ENCODE measurements at regions not wholly inside any gene's neighbourhood (a gene's known extent, or its start where the extent isn't known, plus 50 kb on each side); places are given as distances from the start of the nearest gene placed in this dataset.

DNA sequence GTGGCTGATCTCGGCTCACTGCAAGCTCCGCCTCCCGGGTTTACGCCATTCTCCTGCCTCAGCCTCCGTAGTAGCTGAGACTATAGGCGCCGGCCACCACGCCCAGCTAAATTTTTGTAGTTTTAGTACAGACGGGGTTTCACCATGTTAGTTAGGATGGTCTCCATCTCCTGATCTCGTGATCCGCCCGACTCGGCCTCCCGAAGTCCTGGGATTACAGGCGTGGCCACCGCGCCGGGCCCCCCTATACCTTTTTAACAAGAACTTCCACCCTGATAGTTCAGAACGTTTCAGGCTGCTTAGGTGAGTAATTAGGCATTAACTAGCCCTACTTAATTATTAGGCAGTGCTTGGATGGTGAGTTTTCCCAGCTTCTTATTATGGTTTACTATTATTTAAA, 552.5 kb downstream of the BCKDHB start:
- 73% methylated on average over 8 of the region's 19 CpGs for WGBS (ENCODE audit: insufficient coverage, low coverage, low lambda C conversion rate, missing lambda C conversion rate)

DNA sequence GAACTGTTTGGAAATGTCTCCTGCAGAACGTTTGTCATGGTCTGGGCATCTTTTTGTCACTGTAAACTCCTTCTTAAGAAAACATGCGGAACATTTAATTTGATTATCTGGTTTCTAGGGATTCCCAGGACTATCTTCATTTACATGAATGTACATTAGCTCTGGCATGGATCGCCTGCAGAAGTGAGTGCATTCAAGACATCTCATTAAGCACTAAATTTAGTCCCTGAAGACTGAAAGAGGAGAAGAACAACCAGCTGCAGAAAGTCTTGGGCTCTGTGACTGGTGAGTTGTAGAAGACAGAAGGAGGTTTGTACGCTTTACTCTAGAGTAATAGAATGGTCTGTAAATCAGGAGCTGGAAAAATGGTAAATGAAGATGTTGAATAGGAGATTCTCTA, 540.7 kb downstream of the BCKDHB start:
- TF ChIP-seq POLR2A (IDR thresholded peaks at IDR 0.05), result no peak
- TF ChIP-seq, protein P1, sequence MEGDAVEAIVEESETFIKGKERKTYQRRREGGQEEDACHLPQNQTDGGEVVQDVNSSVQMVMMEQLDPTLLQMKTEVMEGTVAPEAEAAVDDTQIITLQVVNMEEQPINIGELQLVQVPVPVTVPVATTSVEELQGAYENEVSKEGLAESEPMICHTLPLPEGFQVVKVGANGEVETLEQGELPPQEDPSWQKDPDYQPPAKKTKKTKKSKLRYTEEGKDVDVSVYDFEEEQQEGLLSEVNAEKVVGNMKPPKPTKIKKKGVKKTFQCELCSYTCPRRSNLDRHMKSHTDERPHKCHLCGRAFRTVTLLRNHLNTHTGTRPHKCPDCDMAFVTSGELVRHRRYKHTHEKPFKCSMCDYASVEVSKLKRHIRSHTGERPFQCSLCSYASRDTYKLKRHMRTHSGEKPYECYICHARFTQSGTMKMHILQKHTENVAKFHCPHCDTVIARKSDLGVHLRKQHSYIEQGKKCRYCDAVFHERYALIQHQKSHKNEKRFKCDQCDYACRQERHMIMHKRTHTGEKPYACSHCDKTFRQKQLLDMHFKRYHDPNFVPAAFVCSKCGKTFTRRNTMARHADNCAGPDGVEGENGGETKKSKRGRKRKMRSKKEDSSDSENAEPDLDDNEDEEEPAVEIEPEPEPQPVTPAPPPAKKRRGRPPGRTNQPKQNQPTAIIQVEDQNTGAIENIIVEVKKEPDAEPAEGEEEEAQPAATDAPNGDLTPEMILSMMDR (IDR thresholded peaks at IDR 0.05), result no peak
- no peak overlapping the region for H3K27ac ChIP-seq
- H3K9me3 ChIP-seq, result no peaks in the 10 kb centered on the region
- H3K27me3 ChIP-seq, result no peaks in the 10 kb centered on the region
- intact Hi-C loops (cut with DNase I), result no loop called here
- no peak overlapping the region for H3K4me3 ChIP-seq
- H3K36me3 ChIP-seq, result no peaks in the 10 kb centered on the region
- 64% methylated on average over 4 of the region's 4 CpGs for WGBS (ENCODE audit: insufficient coverage, low coverage, low lambda C conversion rate, missing lambda C conversion rate)
- no peak for DNase-seq
- no peaks in the 10 kb centered on the region for H3K4me1 ChIP-seq
- ATAC-seq, result no peak

More for the DNA sequence above, 552.5 kb downstream of the BCKDHB start:
- ATAC-seq (no peak), DNase-seq (no peak)
- Histone ChIP-seq H3K36me3 (no peaks in the 10 kb centered on the region), H3K4me3 (no peak overlapping the region), H3K27ac (no peak overlapping the region), H3K27me3 (no peaks in the 10 kb centered on the region), H3K4me1 (no peaks in the 10 kb centered on the region), H3K9me3 (no peaks in the 10 kb centered on the region)
- intact Hi-C loops (cut with DNase I), result no loop called here
- TF ChIP-seq, protein P1 (IDR thresholded peaks at IDR 0.05), result no peak
- no peak for TF ChIP-seq POLR2A (IDR thresholded peaks at IDR 0.05)

DNA sequence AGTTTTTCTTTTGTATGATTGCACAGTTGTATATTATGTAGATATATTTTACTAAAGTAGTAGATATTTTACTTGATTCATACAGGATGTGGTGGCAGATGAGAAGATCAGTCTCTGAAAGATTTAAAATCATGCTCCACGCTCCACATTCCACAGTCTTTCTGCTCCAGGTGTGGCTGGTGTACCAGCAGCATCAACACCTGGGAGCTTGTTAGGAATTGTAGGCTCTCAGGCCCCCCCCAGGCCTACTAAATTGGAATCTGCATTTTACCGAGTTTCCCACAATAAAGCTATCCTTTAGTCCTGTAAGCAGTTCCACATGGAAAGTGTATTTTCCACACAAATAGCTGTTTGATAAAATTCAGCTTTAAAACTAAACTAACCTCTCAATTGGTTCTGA, 537.4 kb downstream of the BCKDHB start:
- no peaks in the 10 kb centered on the region for H3K27me3 ChIP-seq
- no peak for TF ChIP-seq POLR2A (IDR thresholded peaks at IDR 0.05)
- TF ChIP-seq, protein P1 (IDR thresholded peaks at IDR 0.05), result no peak
- ATAC-seq (no peak), DNase-seq (no peak)
- H3K4me3 ChIP-seq, result no peak overlapping the region
- WGBS (ENCODE audit: insufficient coverage, low coverage, low lambda C conversion rate, missing lambda C conversion rate), result 67% methylated on average over 2 of the region's 2 CpGs
- H3K36me3 ChIP-seq, result no peaks in the 10 kb centered on the region
- H3K4me1 ChIP-seq, result no peaks in the 10 kb centered on the region
- no peak overlapping the region for H3K27ac ChIP-seq
- intact Hi-C loops (cut with DNase I), result no loop called here
- H3K9me3 ChIP-seq, result no peaks in the 10 kb centered on the region

DNA sequence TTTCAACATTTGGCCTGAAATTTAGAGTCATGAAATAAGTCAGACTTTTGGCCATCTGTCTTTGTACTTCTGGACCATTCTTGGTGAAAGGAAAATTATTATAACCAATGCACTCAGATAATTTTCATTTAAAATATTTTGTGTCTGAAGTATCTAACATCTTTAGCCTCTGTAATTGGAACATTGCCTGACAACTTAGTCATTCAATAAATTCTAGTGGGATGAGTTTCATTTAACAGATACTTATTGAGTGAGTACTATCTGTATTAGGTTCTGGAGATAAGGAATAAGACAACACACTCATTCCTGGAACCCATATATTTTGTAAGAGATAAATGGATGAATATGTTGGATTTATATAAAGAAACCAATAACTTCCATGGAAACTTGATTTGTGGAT, 536.0 kb downstream of the BCKDHB start:
- TF ChIP-seq POLR2A (IDR thresholded peaks at IDR 0.05), result no peak
- TF ChIP-seq, protein P1 (IDR thresholded peaks at IDR 0.05), result no peak
- no peaks in the 10 kb centered on the region for H3K9me3 ChIP-seq
- intact Hi-C loops (cut with DNase I), result no loop called here
- H3K27ac ChIP-seq, result no peak overlapping the region
- ATAC-seq (no peak), DNase-seq (no peak)
- no peak overlapping the region for H3K4me3 ChIP-seq
- H3K4me1 ChIP-seq, result no peaks in the 10 kb centered on the region
- H3K27me3 ChIP-seq, result no peaks in the 10 kb centered on the region
- H3K36me3 ChIP-seq, result no peaks in the 10 kb centered on the region

DNA sequence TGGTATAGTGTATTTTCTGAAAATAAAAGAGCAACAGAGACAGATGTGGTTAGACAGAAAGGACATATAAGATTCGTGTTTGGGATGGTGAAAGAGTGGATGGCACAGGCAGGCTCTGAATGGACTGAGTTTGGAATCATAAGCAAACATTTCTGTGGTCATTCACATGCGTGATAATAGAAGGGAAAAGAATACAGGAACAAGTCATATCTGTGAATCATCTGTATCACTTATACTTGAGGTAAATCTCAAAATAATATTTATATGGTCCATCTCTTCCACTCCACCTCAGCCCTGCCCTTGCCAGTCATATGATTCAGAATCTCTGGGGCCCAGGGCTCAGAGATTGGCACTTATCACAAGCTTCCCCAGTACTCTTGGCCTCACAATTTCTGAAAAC, 535.1 kb downstream of the BCKDHB start:
- H3K9me3 ChIP-seq, result no peaks in the 10 kb centered on the region
- H3K27me3 ChIP-seq, result no peaks in the 10 kb centered on the region
- no peak overlapping the region for H3K4me3 ChIP-seq
- ATAC-seq (no peak), DNase-seq (no peak)
- H3K36me3 ChIP-seq, result no peaks in the 10 kb centered on the region
- no peak overlapping the region for H3K27ac ChIP-seq
- no peak for TF ChIP-seq POLR2A (IDR thresholded peaks at IDR 0.05)
- intact Hi-C loops (cut with DNase I), result no loop called here
- 81% methylated on average over 2 of the region's 2 CpGs for WGBS (ENCODE audit: insufficient coverage, low coverage, low lambda C conversion rate, missing lambda C conversion rate)
- no peaks in the 10 kb centered on the region for H3K4me1 ChIP-seq
